Mesothelial cell of epicardium (in vitro differentiated cells): ENCODE measurements at regions not wholly inside any gene's neighbourhood (a gene's known extent, or its start where the extent isn't known, plus 50 kb on each side); places are given as distances from the start of the nearest gene placed in this dataset.
"Not testable (repeated sequence)": the region's sequence is repeated elsewhere in the genome, so short reads cannot be mapped to it uniquely, and the experiment has no call there.

Experiments used
- DNase-seq, 2 experiments: peaks; one replicate each; pipeline ENCODE4 v3.0.0; 2021; ENCODE audit warnings: low spot score in 2 of 2; ENCODE audit not compliant: unreplicated experiment in 2 of 2
- H3K27ac Mint-ChIP-seq: 2 replicates; pipeline ENCODE4 v1.8.0; 2021; ENCODE audit warnings: mixed read lengths
- H3K27me3 Mint-ChIP-seq: 2 replicates; pipeline ENCODE4 v1.8.0; 2021; ENCODE audit warnings: low read depth, mixed read lengths
- H3K36me3 Mint-ChIP-seq: 2 replicates; pipeline ENCODE4 v1.8.0; 2021; ENCODE audit warnings: mixed read lengths
- H3K4me1 Mint-ChIP-seq: 2 replicates; pipeline ENCODE4 v1.8.0; 2021; ENCODE audit warnings: mixed read lengths
- H3K4me3 Mint-ChIP-seq: 2 replicates; pipeline ENCODE4 v1.8.0; 2021; ENCODE audit warnings: mild to moderate bottlenecking, moderate library complexity, mixed read lengths
- H3K9me3 Mint-ChIP-seq: 2 replicates; pipeline ENCODE4 v1.8.0; 2021; ENCODE audit warnings: mixed read lengths
- TF ChIP-seq, protein P1 (sequence below): fragments of 200-600 bp; sonication (generic); IDR thresholded peaks from one replicate; pipeline ENCODE4 v1.5.0; 2021; ENCODE audit warnings: antibody characterized with exemption; ENCODE audit not compliant: unreplicated experiment

DNA sequence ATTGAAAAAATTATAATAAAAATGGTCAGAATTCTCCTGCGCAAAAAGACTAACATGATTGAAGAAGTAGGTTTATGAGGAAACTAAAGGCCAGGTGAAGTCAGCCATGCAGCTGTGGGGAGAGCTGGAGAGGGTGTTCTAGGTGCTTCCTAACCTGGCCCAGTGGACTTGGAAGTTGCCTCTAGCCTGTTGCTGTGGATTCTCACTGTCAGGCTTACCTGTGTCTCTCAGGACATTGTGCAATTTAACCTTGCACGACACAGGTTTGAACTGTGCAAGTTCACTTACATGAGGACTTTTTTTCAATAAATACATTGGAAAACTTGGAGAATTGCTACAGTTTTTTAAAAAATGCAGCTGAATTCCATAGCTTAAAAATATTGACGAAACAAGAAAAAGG is 266.4 kb downstream of the CXCL12 start:
- Mint-ChIP-seq H3K27ac (no peak overlapping the region), H3K4me1 (no peaks in the 10 kb centered on the region), H3K4me3 (no peak overlapping the region), H3K36me3 (no peaks in the 10 kb centered on the region), H3K9me3 (no peaks in the 10 kb centered on the region), H3K27me3 (no peaks in the 10 kb centered on the region)
- no peak for DNase-seq
- TF ChIP-seq, protein P1, sequence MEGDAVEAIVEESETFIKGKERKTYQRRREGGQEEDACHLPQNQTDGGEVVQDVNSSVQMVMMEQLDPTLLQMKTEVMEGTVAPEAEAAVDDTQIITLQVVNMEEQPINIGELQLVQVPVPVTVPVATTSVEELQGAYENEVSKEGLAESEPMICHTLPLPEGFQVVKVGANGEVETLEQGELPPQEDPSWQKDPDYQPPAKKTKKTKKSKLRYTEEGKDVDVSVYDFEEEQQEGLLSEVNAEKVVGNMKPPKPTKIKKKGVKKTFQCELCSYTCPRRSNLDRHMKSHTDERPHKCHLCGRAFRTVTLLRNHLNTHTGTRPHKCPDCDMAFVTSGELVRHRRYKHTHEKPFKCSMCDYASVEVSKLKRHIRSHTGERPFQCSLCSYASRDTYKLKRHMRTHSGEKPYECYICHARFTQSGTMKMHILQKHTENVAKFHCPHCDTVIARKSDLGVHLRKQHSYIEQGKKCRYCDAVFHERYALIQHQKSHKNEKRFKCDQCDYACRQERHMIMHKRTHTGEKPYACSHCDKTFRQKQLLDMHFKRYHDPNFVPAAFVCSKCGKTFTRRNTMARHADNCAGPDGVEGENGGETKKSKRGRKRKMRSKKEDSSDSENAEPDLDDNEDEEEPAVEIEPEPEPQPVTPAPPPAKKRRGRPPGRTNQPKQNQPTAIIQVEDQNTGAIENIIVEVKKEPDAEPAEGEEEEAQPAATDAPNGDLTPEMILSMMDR, result no peak

DNA sequence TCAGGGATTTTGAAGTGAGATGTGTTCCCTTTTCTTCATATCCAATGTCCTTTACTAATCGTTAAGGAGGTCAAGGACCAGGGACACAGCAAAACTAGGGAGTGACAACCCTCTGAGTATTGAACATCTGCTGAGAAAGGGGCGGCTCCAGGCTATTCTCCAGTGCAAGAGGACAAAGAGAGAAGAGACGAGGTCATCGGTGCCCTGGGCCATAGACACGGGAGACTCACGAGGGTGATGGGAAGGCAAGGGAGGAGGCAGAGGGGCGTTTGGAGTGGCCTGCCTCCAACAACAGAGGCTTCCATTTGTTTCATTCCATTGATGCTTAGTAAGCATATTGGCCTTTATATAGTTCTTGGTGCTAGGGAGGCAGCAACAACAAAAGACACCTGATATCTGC is 268.4 kb downstream of the CXCL12 start:
- Mint-ChIP-seq H3K4me3 (no peak overlapping the region), H3K27ac (no peak overlapping the region), H3K36me3 (no peaks in the 10 kb centered on the region), H3K9me3 (peaks cover 5% of the 10 kb centered on the region), H3K27me3 (no peaks in the 10 kb centered on the region), H3K4me1 (no peaks in the 10 kb centered on the region)
- TF ChIP-seq, protein P1, result no peak
- no peak for DNase-seq

DNA sequence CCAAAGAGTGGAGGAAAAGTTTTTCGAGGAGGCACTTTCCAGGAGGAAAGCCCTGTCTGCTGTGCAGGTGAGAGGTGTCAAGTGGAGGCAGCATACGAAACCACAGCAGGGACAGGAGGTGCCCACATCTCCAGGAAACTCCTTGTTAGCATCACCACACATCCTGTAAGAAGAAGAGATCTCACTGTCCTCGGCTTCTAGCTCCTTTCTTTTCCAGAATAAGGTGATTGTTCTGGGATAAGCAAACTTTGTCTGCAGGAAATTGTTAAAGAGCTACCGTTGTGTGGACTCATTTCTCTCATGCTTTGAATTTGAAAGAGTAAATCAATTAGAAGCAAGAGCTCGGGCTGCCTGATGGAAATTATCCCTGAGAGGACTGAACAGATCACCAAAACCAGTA is 269.4 kb downstream of the CXCL12 start:
- Mint-ChIP-seq H3K36me3 (no peaks in the 10 kb centered on the region), H3K27ac (no peak overlapping the region), H3K27me3 (no peaks in the 10 kb centered on the region), H3K9me3 (peaks cover 14% of the 10 kb centered on the region), H3K4me1 (no peaks in the 10 kb centered on the region), H3K4me3 (no peak overlapping the region)
- TF ChIP-seq, protein P1, result no peak
- no peak for DNase-seq

DNA sequence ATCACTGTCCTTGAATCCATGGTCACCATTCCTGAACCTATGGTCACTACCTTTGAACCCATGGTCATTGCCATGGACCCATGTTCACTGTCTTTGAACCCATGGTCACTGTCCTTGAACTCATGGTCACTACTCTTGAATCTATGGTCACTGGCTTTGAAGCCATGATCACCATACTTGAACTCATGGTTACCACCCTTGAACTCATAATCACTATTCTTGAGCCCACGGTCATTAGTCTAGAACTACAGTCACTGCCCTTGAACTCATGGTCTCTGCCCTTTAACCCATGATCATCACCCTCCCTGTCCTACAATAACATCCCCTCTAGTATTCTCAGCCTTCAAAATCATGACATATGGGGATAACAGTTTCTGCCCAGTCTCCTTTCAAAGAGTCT is 270.5 kb downstream of the CXCL12 start:
- TF ChIP-seq, protein P1, result no peak

GRCh38 chr10:44112280-44112679 is 272.6 kb downstream of the CXCL12 start:
- not testable (repeated sequence) for H3K27ac Mint-ChIP-seq, H3K4me3 Mint-ChIP-seq, H3K36me3 Mint-ChIP-seq, DNase-seq, H3K27me3 Mint-ChIP-seq, H3K4me1 Mint-ChIP-seq
- H3K9me3 Mint-ChIP-seq, result peaks cover 22% of the 10 kb centered on the region

More for the DNA sequence above, 270.5 kb downstream of the CXCL12 start:
- H3K9me3 Mint-ChIP-seq, result peaks cover 19% of the 10 kb centered on the region
- no peak overlapping the region for H3K27ac Mint-ChIP-seq
- H3K27me3 Mint-ChIP-seq, result no peaks in the 10 kb centered on the region
- no peaks in the 10 kb centered on the region for H3K4me1 Mint-ChIP-seq
- H3K36me3 Mint-ChIP-seq, result no peaks in the 10 kb centered on the region
- DNase-seq, result no peak
- no peak overlapping the region for H3K4me3 Mint-ChIP-seq

DNA sequence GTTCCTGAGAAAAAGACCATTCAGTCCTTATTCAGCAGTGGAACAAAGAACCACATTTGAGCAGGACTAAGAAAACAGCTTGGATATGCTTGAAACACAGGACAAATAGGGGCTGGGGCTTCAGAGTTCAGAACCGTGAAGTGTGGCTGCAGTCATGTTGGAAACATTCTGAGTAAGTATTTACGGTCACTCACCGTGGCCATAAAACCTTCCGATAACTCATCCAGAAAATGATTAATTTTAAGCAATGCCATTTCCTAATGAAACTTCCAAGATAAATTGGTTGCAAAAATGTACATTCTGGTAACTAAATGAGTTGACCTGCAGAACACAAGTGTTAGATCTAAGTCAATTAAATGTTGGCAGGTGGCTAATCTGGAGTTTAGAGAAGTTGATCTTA is 279.2 kb downstream of the CXCL12 start:
- H3K4me3 Mint-ChIP-seq, result no peak overlapping the region
- H3K27me3 Mint-ChIP-seq, result no peaks in the 10 kb centered on the region
- TF ChIP-seq, protein P1, result no peak
- no peak for DNase-seq
- H3K36me3 Mint-ChIP-seq, result no peaks in the 10 kb centered on the region
- H3K9me3 Mint-ChIP-seq, result peaks cover 23% of the 10 kb centered on the region
- no peak overlapping the region for H3K27ac Mint-ChIP-seq
- peaks cover 15% of the 10 kb centered on the region for H3K4me1 Mint-ChIP-seq
